HAP-1 (cell line): ENCODE measurements at regions not wholly inside any gene's neighbourhood (a gene's known extent, or its start where the extent isn't known, plus 50 kb on each side); places are given as distances from the start of the nearest gene placed in this dataset.
A peak's percentile ranks its signal among the peaks of the same experiment; 100 is the strongest.
"Not testable (repeated sequence)": the region's sequence is repeated elsewhere in the genome, so short reads cannot be mapped to it uniquely, and the experiment has no call there.

Experiments used
- DNase-seq, 2 experiments: peaks; one replicate each; pipeline ENCODE4 v3.0.0-alpha.2; 2016 to 2020; ENCODE audit warnings: low spot score in 2 of 2
- H3K27me3 ChIP-seq: fragments of 250-450 bp; sonication (Bioruptor Pico); 2 replicates; pipeline ENCODE4 v1.5.1; 2020; ENCODE audit warnings: low read depth, mild to moderate bottlenecking, moderate library complexity
- H3K36me3 ChIP-seq: fragments of 250-450 bp; sonication (Bioruptor Pico); replicated peaks from 2 replicates; pipeline ENCODE4 v1.5.1; 2020; ENCODE audit warnings: mild to moderate bottlenecking
- H3K4me1 ChIP-seq: fragments of 250-450 bp; sonication (Bioruptor Pico); 2 replicates; pipeline ENCODE4 v1.5.1; 2020; ENCODE audit warnings: mild to moderate bottlenecking
- H3K4me3 ChIP-seq: fragments of 250-450 bp; sonication (Bioruptor Pico); 2 replicates; pipeline ENCODE4 v1.5.1; 2020; ENCODE audit warnings: mild to moderate bottlenecking, moderate library complexity
- H3K9me3 ChIP-seq: fragments of 250-450 bp; sonication (Bioruptor Pico); 2 replicates; pipeline ENCODE4 v1.5.1; 2020; ENCODE audit warnings: mild to moderate bottlenecking, moderate library complexity
- in situ Hi-C: fragments of 300-500 bp; cut with MboI; formaldehyde crosslinking; loops from 3 replicates; pipeline ENCODE4 v1.14.3; 2020; ENCODE audit warnings: low sequenced_read_pairs, inconsistent platforms, mixed read lengths

DNA sequence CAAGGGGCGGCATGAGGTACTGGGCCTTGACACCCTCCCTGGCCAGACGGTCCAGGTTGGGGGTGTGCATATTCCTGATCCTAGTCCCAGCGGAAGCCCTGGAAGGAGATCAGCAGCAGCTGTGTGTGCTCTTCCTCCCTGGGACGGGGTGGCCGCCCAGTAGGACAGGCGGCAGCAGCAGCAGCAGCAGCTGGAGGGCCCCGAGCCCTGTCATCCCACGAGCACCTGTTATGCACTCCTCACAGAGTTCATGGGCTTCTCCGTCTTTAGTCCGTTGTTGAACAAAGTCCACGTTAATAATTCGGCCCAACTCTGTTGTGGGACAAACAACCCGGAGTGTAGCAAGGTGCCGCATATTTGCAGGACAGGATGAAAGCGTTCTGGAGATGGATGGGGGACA, 205.6 kb downstream of the OTOP1 start:
- H3K27me3 ChIP-seq, H3K36me3 ChIP-seq, H3K9me3 ChIP-seq, DNase-seq, in situ Hi-C loops, H3K4me3 ChIP-seq, H3K4me1 ChIP-seq: not testable (repeated sequence)

DNA sequence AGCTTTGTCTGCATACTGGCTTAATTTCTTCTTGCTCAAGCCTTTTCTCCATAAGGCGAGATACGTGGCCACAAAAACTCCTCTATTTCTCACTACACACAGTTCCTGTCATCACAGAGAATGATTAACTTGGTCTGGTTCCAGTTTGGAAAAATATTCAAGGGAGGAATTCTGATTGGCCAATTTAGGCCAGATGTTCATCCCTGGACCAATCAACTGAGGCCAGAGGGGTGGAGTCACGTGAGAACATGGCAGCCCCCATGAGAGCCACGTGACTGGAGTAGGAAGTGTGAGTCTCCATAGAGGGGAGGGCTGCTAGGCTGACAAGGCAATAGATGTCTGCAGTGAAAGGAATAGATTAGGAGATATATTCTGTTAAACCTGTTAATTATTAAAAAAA, 200.0 kb downstream of the OTOP1 start:
- peak in 1 of 2 experiments; percentile 17 for DNase-seq
- H3K4me1 ChIP-seq, H3K9me3 ChIP-seq, H3K4me3 ChIP-seq, in situ Hi-C loops, H3K27me3 ChIP-seq, H3K36me3 ChIP-seq: not testable (repeated sequence)

DNA sequence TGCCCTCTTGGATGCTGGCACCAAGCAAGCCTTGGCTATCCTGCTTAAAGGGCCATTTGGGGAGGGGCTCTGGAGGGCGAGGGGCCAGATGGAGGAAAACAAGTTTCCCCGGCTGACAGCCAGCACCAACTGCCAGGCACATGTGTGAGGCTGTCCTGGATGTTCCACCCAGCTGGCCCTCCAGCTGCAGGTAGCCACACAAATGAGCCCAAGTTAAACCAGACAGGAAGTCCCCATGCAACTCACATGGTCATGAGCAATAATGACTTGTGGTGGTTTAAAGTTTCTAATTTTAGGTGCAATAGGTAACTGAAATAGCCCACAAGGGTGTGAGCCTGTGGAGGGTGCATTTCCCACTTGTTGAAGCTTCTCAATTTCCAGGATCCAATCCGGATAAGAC, 198.0 kb downstream of the OTOP1 start:
- DNase-seq, H3K27me3 ChIP-seq, H3K9me3 ChIP-seq, H3K4me3 ChIP-seq, H3K36me3 ChIP-seq, in situ Hi-C loops, H3K4me1 ChIP-seq: not testable (repeated sequence)

DNA sequence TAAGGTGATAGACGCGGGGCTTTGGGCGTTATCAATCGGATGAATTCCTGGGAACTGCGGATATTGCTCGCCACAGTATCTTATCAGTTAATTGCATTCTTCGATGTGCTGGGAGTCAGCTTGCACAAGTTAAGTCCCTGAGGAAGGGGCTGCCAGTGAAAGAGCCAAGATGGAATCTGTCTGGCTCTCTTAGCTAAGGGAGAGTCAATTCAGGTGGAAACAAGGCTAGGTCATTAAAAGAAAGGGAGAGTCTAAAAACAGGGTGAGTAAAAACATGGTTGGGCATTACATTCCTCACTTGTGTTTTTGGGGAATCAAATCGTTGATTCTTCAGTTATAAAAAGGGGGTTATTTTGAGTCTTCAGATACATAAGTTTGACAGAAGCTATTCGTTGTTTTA, 196.2 kb downstream of the OTOP1 start:
- DNase-seq, H3K9me3 ChIP-seq, H3K4me3 ChIP-seq, H3K4me1 ChIP-seq, H3K27me3 ChIP-seq, in situ Hi-C loops, H3K36me3 ChIP-seq: not testable (repeated sequence)

DNA sequence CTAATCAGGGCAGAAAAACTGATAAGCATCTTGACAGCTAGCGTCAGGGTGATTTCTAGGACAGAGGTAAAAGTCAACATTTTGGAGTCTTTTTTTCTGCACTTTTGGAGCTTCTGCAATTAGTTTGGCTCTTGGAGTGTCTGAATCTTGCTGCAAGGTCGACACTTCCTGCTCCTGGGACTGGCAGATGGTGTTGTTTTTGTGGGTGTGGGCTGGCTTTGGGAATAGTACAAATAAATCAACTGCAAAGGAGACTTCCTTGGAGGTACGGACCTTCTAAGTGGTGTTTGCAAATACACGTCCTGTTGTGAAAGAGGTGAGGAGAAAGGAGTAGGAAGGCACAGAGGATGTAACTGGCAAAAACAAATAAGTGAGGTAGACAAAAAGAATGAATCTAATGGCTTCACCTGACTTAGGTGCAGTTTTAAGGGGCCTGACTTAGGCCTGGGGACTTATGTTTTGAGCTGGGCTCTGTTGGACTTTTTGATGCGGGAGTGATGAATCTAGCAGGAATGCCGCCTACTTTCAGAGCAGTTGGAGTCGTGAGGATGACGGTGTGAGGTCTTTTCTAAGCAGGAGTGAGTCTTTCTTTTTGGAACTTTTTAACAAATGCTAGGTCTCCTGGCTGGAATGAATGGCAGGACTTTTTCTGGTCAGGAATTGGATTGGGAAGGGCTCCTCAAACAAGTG, 195.1 kb downstream of the OTOP1 start:
- H3K36me3 ChIP-seq, H3K4me3 ChIP-seq, H3K9me3 ChIP-seq, in situ Hi-C loops, DNase-seq, H3K4me1 ChIP-seq, H3K27me3 ChIP-seq: not testable (repeated sequence)

DNA sequence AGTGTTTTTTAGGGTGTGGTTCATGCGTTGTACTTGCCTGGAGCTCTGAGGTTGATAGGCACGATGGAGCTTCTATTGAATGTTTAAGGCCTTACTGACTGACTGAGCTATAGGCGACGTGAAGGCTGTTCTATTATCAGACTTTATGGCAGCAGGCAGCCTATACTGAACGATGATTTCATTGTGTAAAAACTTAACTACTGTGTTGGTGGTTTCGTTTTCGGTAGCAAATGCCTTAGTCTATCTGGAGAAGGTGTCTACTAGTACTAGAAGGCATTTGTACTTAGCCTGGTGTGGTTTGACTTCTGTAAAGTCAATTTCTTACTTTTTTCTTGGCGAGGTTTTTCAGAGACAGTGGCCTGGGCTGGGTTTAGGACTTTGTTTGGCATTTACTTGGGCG, 194.4 kb downstream of the OTOP1 start:
- in situ Hi-C loops, DNase-seq, H3K4me3 ChIP-seq, H3K27me3 ChIP-seq, H3K4me1 ChIP-seq, H3K36me3 ChIP-seq, H3K9me3 ChIP-seq: not testable (repeated sequence)

DNA sequence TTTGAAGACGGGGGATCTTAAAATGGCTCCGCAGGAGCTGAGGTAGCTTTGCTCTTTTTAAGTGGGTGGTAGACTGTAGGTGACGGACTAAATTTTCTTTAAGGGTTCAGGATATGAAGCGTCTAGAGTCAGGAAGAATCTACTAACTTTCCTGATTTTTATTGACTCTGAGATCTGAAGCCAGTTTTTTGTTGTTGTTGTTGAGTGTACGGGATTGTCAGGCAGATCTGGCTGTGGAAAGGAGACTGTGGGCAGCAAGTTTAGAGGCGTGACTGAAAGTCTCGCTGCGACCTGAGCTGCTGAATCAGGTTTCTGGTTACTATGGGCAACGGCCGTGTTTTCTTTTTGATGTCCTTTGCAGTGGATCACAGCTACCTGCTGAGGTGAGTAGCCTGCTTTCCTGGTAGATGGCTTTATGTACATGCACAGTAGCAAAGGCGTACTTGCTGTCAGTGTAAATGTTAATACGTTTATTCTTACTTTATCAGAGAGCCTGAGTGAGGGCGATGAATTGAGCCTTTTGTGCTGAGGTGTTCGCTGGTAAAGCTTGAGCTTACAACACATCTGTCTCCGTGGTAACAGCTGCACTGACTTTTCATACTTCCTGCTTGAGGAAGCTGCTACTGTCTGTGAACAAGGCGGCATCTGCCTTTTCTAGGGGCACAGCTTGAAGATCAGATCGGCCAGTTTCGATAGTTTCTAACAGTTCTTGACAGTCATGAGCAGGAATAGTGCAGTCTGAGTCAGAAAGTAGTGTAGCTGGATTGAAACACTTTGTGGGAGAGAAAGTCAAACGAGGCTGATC, 193.7 kb downstream of the OTOP1 start:
- in situ Hi-C loops, H3K4me3 ChIP-seq, H3K9me3 ChIP-seq, H3K27me3 ChIP-seq, DNase-seq, H3K36me3 ChIP-seq, H3K4me1 ChIP-seq: not testable (repeated sequence)

DNA sequence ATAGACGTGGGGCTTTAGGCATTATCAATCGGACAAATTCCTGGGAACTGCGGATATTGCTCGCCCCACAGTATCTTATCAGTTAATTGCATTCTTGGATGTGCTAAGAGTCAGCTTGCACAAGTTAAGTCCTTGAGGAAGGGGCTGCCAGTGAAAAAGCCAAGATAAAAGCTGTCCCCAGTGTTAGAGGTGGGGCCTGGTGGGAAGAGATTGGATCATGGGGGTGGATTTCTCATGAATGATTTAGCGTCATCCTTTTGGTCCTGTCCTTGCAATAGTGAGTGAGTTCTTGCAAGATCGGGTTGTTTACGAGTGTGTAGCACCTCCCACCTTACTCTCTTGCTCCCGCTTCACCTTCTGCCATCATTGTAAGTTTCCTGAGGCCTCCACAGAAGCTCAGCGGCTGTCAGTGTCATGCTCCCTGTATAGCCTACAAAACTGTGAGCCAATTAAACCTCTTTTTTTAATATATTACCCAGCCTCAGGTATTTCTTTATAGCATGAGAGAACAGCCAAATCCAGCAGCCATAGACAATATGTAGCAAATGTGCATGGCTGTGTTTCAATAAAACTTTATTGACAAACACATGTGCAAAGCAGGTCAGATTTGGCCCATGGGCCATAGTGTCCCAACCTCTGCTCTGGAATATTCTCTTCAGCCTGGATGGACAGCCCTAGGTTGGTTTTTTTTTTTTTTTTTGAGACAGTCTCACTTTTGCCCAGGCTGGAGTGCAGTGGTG, 189.2 kb downstream of the OTOP1 start:
- H3K4me3 ChIP-seq, H3K9me3 ChIP-seq, H3K36me3 ChIP-seq, H3K4me1 ChIP-seq, DNase-seq, H3K27me3 ChIP-seq, in situ Hi-C loops: not testable (repeated sequence)

DNA sequence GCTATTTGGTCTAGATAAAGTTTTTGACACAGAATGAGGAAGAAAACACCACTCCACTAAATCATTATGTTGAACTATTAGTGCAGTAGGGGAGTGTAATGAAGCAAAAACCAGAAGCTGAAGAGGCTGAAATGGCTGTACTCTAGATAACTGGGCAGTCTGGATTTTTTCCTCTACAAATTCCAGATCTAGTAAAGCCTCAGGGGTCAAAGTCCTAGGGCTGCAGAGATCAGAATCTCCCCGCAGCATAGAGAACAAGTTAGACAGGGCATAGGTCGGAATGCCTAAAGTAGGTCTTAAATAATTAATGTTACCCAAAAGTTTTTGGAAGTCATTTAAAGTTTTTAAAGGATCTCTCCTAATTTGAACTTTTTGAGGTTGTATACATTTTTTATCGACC, 180.9 kb downstream of the OTOP1 start:
- H3K9me3 ChIP-seq, DNase-seq, H3K4me3 ChIP-seq, H3K4me1 ChIP-seq, in situ Hi-C loops, H3K36me3 ChIP-seq, H3K27me3 ChIP-seq: not testable (repeated sequence)

DNA sequence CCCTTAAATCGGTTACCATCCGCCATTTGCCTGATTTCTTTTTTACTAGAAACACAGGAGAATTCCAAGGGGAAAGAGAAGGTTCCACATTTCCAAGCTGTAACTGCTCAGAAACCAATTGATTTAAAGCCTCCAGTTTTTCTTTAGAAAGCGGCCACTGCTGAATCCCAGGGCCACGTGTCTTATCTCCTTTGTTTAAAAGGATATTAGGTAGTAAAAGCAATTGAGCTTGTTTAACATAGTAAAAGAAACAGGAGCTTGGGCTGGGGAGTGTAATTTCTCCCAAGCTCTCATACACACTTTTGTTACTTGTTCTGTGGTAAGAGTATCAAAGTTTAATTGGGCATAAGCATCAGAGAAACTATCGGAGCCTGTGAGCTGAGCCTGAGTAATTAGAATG, 180.0 kb downstream of the OTOP1 start:
- peak; percentile 47 to 68 for DNase-seq
- H3K4me3 ChIP-seq, H3K36me3 ChIP-seq, H3K4me1 ChIP-seq, H3K27me3 ChIP-seq, H3K9me3 ChIP-seq, in situ Hi-C loops: not testable (repeated sequence)

DNA sequence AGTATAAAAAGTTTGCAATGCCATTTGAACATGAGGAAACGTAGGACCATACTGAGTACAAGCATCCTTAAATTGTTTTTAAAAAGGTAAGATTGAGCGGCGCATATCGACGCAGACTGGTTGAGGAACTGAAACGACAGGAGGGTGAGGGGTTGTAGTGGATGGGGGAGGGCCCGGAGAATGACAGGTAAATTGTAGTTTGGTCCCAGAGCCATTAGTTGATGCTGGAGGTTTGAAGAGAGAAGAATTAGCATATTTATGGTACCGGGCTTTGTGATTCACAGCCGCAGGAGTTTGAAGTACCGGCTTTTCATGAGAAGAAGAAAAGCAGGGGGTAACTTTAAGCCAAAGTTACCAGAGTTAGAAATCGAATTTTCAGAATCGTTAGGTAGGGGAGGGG, 179.5 kb downstream of the OTOP1 start:
- H3K36me3 ChIP-seq, H3K4me1 ChIP-seq, in situ Hi-C loops, H3K27me3 ChIP-seq, H3K4me3 ChIP-seq, H3K9me3 ChIP-seq: not testable (repeated sequence)
- DNase-seq: peak in 1 of 2 experiments; percentile 3

DNA sequence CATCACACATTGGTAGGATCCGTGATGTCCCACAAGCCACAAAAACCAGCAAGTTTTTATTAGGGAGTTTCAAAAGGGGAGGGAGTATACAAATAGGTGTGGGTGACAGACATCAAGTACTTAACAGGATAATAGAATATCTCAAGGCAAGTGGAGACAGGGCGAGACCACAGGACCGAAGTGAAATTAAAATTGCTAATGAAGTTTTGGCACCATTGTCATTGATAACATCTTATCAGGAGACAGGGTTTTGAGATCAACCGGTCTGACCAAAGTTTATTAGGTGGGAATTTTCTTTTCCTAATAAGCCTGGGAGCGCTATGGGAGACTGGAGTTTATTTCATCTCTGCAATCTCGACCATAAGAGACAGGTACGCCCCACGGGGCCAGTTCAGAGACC, 178.5 kb downstream of the OTOP1 start:
- DNase-seq, in situ Hi-C loops, H3K36me3 ChIP-seq, H3K9me3 ChIP-seq, H3K4me3 ChIP-seq, H3K4me1 ChIP-seq, H3K27me3 ChIP-seq: not testable (repeated sequence)

DNA sequence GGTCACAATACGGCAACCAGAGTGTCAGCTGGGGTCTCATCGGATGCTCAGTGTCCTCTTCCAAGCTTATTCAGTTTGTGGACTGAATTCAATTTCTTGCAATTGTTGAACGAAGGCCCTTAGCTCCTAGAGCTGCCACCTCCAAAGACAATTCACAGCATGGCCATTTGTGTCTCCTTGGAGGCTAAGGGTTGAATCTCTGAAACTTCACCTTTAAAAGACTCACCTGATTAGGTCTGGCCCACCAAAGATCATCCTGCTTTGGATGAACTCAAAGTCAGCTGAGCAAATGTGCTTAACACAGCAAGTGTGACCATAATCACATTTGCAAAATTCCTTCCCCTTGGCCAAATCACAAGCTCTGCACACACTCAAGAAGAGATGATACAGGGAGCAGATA, 175.9 kb downstream of the OTOP1 start:
- H3K4me3 ChIP-seq, H3K9me3 ChIP-seq, in situ Hi-C loops, H3K4me1 ChIP-seq, DNase-seq, H3K36me3 ChIP-seq, H3K27me3 ChIP-seq: not testable (repeated sequence)

DNA sequence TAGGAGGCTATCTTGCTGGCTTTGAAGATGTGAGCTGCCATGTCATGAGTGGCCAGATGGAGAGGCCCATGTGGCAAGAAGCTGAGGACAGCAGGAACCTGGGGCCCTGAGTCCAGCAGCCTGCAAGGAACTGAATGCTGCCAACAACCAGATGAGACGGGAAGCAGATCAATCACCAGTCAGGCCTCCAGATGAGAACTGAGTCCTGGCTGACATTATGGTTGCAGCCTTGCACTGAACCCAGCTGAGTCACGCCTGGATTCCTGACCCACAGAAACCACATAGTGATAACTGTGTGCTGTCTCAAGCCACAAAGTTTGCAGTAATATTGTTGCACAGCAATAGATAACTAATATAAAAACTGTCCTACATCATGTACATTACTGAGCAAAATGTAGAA, 173.8 kb downstream of the OTOP1 start:
- H3K9me3 ChIP-seq, H3K27me3 ChIP-seq, H3K4me3 ChIP-seq, H3K36me3 ChIP-seq, DNase-seq, in situ Hi-C loops, H3K4me1 ChIP-seq: not testable (repeated sequence)
